ENCODE measurements at regions not wholly inside any gene's neighbourhood (a gene's known extent, or its start where the extent isn't known, plus 50 kb on each side); places are given as distances from the start of the nearest gene placed in this dataset.

GRCh38 chr20:39871013-39871412 lies 818.0 kb downstream of the MAFB start:
- Histone ChIP-seq H2BK12ac (ENCODE audit: low read depth, low read length) (no peak overlapping the region), H2BK20ac (ENCODE audit: low read length) (no peak overlapping the region), H3K36me3 (ENCODE audit: control insufficient read depth in 2 of 4, insufficient read depth in 4 of 4, low read length in 3 of 4) (0 out of 8 replicates have a peak, but pooled peaks cover 0 to 2% (median 0%) of the 10 kb centered on the region in 4 experiments), H3K9me3 (ENCODE audit: insufficient read depth in 2 of 2, low read depth in 1 of 2, low read length in 1 of 2) (no peaks in the 10 kb centered on the region), H4K8ac (ENCODE audit: extremely low read depth, insufficient read depth, low read length) (no peak overlapping the region), H4K91ac (replicated peaks; ENCODE audit: insufficient read length, low read length) (no peak overlapping the region), H3K23me2 (ENCODE audit: low read depth, low read length) (no peaks in the 10 kb centered on the region; the same call in 1 of the 2 replicates), H2BK120ac (replicated peaks; ENCODE audit: low read depth, low read length) (no peak overlapping the region), H2BK5ac (ENCODE audit: low read depth, low read length) (no peak overlapping the region), H3K79me1 (ENCODE audit: low read depth, low read length) (no peaks in the 10 kb centered on the region), H3K4me3 (ENCODE audit: extremely low read depth in 1 of 4, insufficient read depth in 2 of 4, low read depth in 3 of 4, low read length in 4 of 4) (no peak overlapping the region), H2AFZ (ENCODE audit: low read length) (no peak overlapping the region), H3K27ac (ENCODE audit: low read depth, low read length) (no peak overlapping the region), H3K9ac (replicated peaks in 1 of 4; ENCODE audit: extremely low read depth in 1 of 4, low read depth in 3 of 4, low read length in 3 of 4) (no peak overlapping the region), H2AK5ac (ENCODE audit: low read depth, low read length) (no peak overlapping the region), H3K27me3 (replicated peaks in 1 of 4; ENCODE audit: control insufficient read depth in 3 of 4, extremely low read depth in 1 of 4, insufficient read depth in 3 of 4, low read length in 3 of 4) (no peaks in the 10 kb centered on the region), H3K4ac (replicated peaks; ENCODE audit: insufficient read length, low read depth, low read length) (no peak overlapping the region), H3K18ac (ENCODE audit: extremely low read depth, low read length) (no peak overlapping the region), H3K4me2 (ENCODE audit: insufficient read depth in 1 of 2, low read depth in 2 of 2, low read length in 2 of 2) (no peak overlapping the region), H3K23ac (ENCODE audit: insufficient read length) (no peak overlapping the region), H3K4me1 (replicated peaks in 1 of 4; ENCODE audit: control insufficient read depth in 3 of 4, insufficient read depth in 4 of 4, low read length in 3 of 4) (no peaks in the 10 kb centered on the region), H4K20me1 (replicated peaks in 1 of 2; ENCODE audit: control insufficient read depth in 1 of 2, insufficient read depth in 2 of 2, low read length in 2 of 2) (no peaks in the 10 kb centered on the region), H3K79me2 (ENCODE audit: control insufficient read depth in 1 of 2, insufficient read depth in 2 of 2, low read length in 2 of 2) (no peaks in the 10 kb centered on the region), H2BK15ac (ENCODE audit: low read length) (no peak overlapping the region), H3K14ac (ENCODE audit: insufficient read length) (no peak overlapping the region), H4K5ac (ENCODE audit: insufficient read length, low read depth, low read length) (no peak overlapping the region), H3K56ac (replicated peaks; ENCODE audit: insufficient read length, low read depth, low read length) (no peak overlapping the region)
- TF ChIP-seq TBP (IDR thresholded peaks at IDR 0.05; ENCODE audit: low read depth, low read length), result no peak
- TF ChIP-seq RAD21 (IDR thresholded peaks at IDR 0.05 in 1 of 2, conservative IDR thresholded peaks at IDR 0.05 in 1 of 2; ENCODE audit: low read depth in 2 of 2, low read length in 2 of 2), result no peak
- no peak for TF ChIP-seq HDAC6 (IDR thresholded peaks at IDR 0.05; ENCODE audit: low read depth, low read length)
- TF ChIP-seq RBBP5 (IDR thresholded peaks at IDR 0.05; ENCODE audit: borderline replicate concordance, low read depth, low read length), result no peak
- no peak for TF ChIP-seq PHF8 (conservative IDR thresholded peaks at IDR 0.05; ENCODE audit: low read depth, low read length)
- no peak for TF ChIP-seq CEBPB (IDR thresholded peaks at IDR 0.05; ENCODE audit: low read depth, low read length)
- ChIA-PET CTCF (ENCODE audit: partially characterized antibody) (interaction anchor here (1.7 to 2.0 kb wide), 2 partner anchors 41 to 289 kb away, joined by 4 to 5 read pairs; no protein-coding TSS in a partner anchor), POLR2A (ENCODE audit: partially characterized antibody) (no interaction called here)
- no peak for DNase-seq (ENCODE audit: low read depth in 1 of 2, low spot score in 2 of 2)
- no peak for FAIRE-seq
- 93% methylated on average over 1 of the region's 1 CpG; no CpG with 5 or more reads in 1 of the 2 experiments for WGBS, 2 experiments (ENCODE audit: extremely low coverage in 1 of 2, insufficient coverage in 1 of 2, insufficient read length in 1 of 2, insufficient replicate concordance in 2 of 2, low coverage in 1 of 2, low lambda C conversion rate in 2 of 2, missing lambda C conversion rate in 1 of 2)
